Stomach (tissue), 8 donors: ENCODE measurements at regions not wholly inside any gene's neighbourhood (a gene's known extent, or its start where the extent isn't known, plus 50 kb on each side); places are given as distances from the start of the nearest gene placed in this dataset.

Experiments
- DNase-seq, 2 donors: peaks; one replicate each; pipeline versions ENCODE4 v3.0.0 to v3.0.0-alpha.2; 2013 to 2019
- H3K27ac ChIP-seq, 5 donors: fragments of 200-600 bp in 4 of 5; sonication (generic) in 4 of 5; one replicate each; pipeline ENCODE4 v1.5.1; 2013 to 2019; ENCODE audit warnings: mild to moderate bottlenecking in 1 of 5, moderate library complexity in 1 of 5
- H3K27me3 ChIP-seq, 3 donors: fragments of 200-600 bp; sonication (generic); one replicate each; pipeline ENCODE4 v1.5.1; 2017 to 2019; ENCODE audit warnings: mixed run types in 1 of 3
- H3K36me3 ChIP-seq, 4 donors: fragments of 200-600 bp; sonication (generic); 1 replicate in 3 of 4; 2 replicates in 1 of 4; pipeline ENCODE4 v1.5.1; 2016 to 2019
- H3K4me1 ChIP-seq, 4 donors: fragments of 200-600 bp; sonication (generic); one replicate each; pipeline ENCODE4 v1.5.1; 2016 to 2019
- H3K4me3 ChIP-seq, 4 donors: fragments of 200-600 bp; sonication (generic) in 3 of 4; one replicate each; pipeline ENCODE4 v1.5.1; 2016 to 2019; ENCODE audit warnings: mild to moderate bottlenecking in 1 of 4
- H3K9me3 ChIP-seq, 4 donors: fragments of 200-600 bp; sonication (generic); one replicate each; pipeline ENCODE4 v1.5.1; 2016 to 2019
- EP300 ChIP-seq: sonication (generic); formaldehyde crosslinking; IDR thresholded peaks from one replicate; pipeline ENCODE4 v1.6.1; 2017; ENCODE audit warnings: antibody characterized with exemption
- POLR2A ChIP-seq, 4 donors: fragments of 450-650 bp; IDR thresholded peaks; one replicate each; pipeline ENCODE4 v1.6.1; 2016; ENCODE audit warnings: antibody characterized with exemption in 4 of 4, control low read depth in 2 of 4, mild to moderate bottlenecking in 1 of 4, moderate library complexity in 1 of 4
- POLR2AphosphoS5 ChIP-seq, 3 donors: sonication (generic); formaldehyde crosslinking; IDR thresholded peaks; one replicate each; pipeline ENCODE4 v1.6.1; 2016; ENCODE audit warnings: antibody characterized with exemption in 3 of 3
- WGBS, 5 donors: extraction: QIAGEN DNeasy Blood & Tissue Kit in 3 of 5; methylation state at CpG; one replicate each; pipeline versions ENCODE4 v1.1.5 to v1.1.7; 2013 to 2018; 5-methylcytosine and 5-hydroxymethylcytosine counted together
- intact Hi-C: fragments of 100-400 bp; cut with DNase I; formaldehyde crosslinking; loops from one replicate; pipeline ENCODE4 v1.15.1; 2023; ENCODE audit warnings: low total_unique reads
- TF ChIP-seq, protein P1 (sequence below), 7 experiments: fragments of 450-650 bp in 4 of 7; fragments of 200-600 bp in 3 of 7; sonication (generic) in 3 of 7; IDR thresholded peaks; one replicate each; pipeline ENCODE4 v1.5.1; 2016 to 2019; ENCODE audit warnings: antibody characterized with exemption in 7 of 7, control low read depth in 2 of 7, mild to moderate bottlenecking in 1 of 7
- donor health status: healthy with polysubstance abuse.
- donor health status: Bipolar disorder and iron deficiency.
- donor health status: healthy.

DNA sequence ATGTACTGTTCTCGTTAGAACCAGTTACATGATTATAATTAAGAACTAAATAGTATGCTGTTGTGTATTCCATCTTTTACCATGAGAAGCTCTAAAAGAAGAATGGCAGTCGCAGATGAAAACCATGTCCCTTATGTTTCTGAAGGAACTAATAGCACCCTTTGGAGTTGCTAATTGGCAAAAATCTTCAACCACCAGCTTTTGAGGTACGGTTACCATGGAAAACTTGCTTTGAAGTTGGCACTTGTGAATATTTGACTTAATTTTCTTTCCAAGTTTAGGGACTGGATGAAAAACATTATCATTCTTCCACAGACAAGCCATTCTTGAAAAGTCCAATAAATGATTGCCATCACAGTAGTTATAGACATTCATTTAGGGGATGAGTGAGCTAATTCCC is 666.6 kb upstream of the ROBO1 start:
- no peak for TF ChIP-seq EP300
- no peak for TF ChIP-seq POLR2AphosphoS5 (IDR thresholded peaks at IDR 0.05)
- TF ChIP-seq, protein P1, sequence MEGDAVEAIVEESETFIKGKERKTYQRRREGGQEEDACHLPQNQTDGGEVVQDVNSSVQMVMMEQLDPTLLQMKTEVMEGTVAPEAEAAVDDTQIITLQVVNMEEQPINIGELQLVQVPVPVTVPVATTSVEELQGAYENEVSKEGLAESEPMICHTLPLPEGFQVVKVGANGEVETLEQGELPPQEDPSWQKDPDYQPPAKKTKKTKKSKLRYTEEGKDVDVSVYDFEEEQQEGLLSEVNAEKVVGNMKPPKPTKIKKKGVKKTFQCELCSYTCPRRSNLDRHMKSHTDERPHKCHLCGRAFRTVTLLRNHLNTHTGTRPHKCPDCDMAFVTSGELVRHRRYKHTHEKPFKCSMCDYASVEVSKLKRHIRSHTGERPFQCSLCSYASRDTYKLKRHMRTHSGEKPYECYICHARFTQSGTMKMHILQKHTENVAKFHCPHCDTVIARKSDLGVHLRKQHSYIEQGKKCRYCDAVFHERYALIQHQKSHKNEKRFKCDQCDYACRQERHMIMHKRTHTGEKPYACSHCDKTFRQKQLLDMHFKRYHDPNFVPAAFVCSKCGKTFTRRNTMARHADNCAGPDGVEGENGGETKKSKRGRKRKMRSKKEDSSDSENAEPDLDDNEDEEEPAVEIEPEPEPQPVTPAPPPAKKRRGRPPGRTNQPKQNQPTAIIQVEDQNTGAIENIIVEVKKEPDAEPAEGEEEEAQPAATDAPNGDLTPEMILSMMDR (IDR thresholded peaks at IDR 0.05) = no peak
- TF ChIP-seq POLR2A (IDR thresholded peaks at IDR 0.05) = no peak
- WGBS, 5 donors = 74 to 88% (median 86%) methylated on average over 3 of the region's 3 CpGs
- H3K36me3 ChIP-seq = no peaks in the 10 kb centered on the region
- intact Hi-C loops = no loop called here
- no peak overlapping the region for H3K27ac ChIP-seq
- no peak for DNase-seq
- H3K4me3 ChIP-seq = no peak overlapping the region
- H3K9me3 ChIP-seq = no peaks in the 10 kb centered on the region
- no peaks in the 10 kb centered on the region for H3K27me3 ChIP-seq
- H3K4me1 ChIP-seq = no peaks in the 10 kb centered on the region

DNA sequence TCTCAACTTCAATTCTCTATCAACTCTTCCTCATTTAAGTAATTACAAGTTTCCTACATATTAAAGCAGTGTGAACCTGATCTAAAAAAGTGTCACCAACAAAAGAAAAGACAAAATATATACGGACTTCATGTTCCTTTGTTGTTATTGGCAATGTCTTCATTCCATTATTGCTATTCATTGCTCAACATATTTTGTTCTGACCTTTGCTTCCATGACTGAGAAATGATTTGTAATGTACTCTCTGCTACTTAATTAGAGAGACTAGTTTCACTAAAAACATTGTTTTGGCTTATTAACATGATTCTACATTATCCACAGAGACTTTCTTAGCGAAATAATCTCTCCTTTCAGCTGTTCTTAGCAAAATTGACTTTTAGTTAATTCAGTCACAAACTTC is 657.2 kb upstream of the ROBO1 start:
- no peaks in the 10 kb centered on the region for H3K4me1 ChIP-seq
- H3K9me3 ChIP-seq = no peaks in the 10 kb centered on the region
- 29 to 42% (median 31%) methylated on average over 2 of the region's 2 CpGs for WGBS, 5 donors
- no peaks in the 10 kb centered on the region for H3K36me3 ChIP-seq
- intact Hi-C loops = no loop called here
- TF ChIP-seq EP300 (no peak), POLR2AphosphoS5 (IDR thresholded peaks at IDR 0.05) (no peak), POLR2A (IDR thresholded peaks at IDR 0.05) (no peak)
- TF ChIP-seq, protein P1 (IDR thresholded peaks at IDR 0.05) = no peak
- no peak for DNase-seq
- H3K4me3 ChIP-seq = no peak overlapping the region
- H3K27ac ChIP-seq = no peak overlapping the region
- no peaks in the 10 kb centered on the region for H3K27me3 ChIP-seq

DNA sequence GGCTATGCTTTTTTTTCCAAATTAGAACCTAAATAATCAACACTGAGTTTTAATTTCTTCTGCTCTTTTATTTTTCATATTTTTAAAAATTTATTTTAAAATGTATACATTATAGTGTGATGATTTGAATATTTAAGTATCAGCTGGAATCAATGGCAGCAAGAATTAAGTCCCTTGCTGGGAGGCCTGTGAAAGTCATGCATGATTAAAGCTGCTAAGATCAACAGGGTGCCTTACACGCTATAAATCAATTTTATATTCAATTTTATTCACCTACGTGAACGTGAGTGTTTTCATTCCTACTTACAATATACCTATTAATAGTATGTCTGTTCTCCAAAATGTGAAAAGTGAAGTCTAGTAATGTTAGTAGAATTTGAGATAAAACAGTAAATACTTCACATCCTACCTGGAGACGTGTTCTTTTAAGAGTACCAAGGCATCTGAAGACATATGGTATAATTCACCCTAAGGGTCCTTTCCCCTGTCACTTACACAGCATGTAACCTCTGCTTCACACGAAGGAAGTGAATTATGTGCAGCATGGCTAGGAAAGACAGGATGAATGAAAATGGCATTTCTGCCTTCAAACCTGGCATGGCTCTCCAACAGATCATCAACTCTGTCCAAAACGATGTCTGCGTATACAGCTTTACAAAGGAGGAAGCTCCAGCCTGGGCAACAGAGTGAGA is 640.4 kb upstream of the ROBO1 start:
- 69 to 79% (median 71%) methylated on average over 7 of the region's 7 CpGs for WGBS, 5 donors
- Histone ChIP-seq H3K4me1 (no peaks in the 10 kb centered on the region), H3K4me3 (no peak overlapping the region), H3K27me3 (no peaks in the 10 kb centered on the region), H3K36me3 (no peaks in the 10 kb centered on the region), H3K9me3 (no peaks in the 10 kb centered on the region), H3K27ac (no peak overlapping the region)
- intact Hi-C loops = no loop called here
- DNase-seq = no peak
- TF ChIP-seq, protein P1 (IDR thresholded peaks at IDR 0.05) = no peak
- TF ChIP-seq POLR2A (IDR thresholded peaks at IDR 0.05) = no peak

DNA sequence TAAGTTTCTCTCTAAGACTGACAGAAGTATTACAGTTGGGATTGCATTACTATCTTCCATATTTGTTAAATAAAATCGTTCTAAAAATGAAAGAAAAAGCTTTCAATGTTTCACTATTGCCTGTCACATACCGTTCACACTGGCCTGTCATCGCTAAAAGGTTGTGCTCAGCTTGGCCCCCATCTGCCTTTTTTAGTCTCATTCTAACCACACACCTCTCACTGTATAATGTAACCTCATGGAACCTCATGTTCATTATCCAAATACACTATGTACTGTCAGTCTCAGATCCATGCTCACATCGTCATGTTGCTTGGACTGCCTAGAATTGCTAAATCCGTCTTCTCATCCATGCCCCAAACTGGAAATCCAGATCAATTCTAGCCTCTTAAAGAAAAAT is 637.8 kb upstream of the ROBO1 start:
- 86 to 95% (median 87%) methylated on average over 5 of the region's 5 CpGs for WGBS, 5 donors
- no peaks in the 10 kb centered on the region for H3K4me1 ChIP-seq
- peaks cover 0 to 7% (median 0%) of the 10 kb centered on the region in 4 donors for H3K9me3 ChIP-seq
- TF ChIP-seq EP300 (no peak), POLR2A (IDR thresholded peaks at IDR 0.05) (no peak), POLR2AphosphoS5 (IDR thresholded peaks at IDR 0.05) (no peak)
- TF ChIP-seq, protein P1 (IDR thresholded peaks at IDR 0.05) = no peak
- DNase-seq = no peak
- intact Hi-C loops = no loop called here
- H3K36me3 ChIP-seq = no peaks in the 10 kb centered on the region
- no peaks in the 10 kb centered on the region for H3K27me3 ChIP-seq
- H3K27ac ChIP-seq = no peak overlapping the region
- no peak overlapping the region for H3K4me3 ChIP-seq
